ENCODE measurements at regions not wholly inside any gene's neighbourhood (a gene's known extent, or its start where the extent isn't known, plus 50 kb on each side); places are given as distances from the start of the nearest gene placed in this dataset.

- TF ChIP-seq POLR2AphosphoS5 (IDR thresholded peaks at IDR 0.05; ENCODE audit: low read depth, low read length) (no peak), EZH2 (IDR thresholded peaks at IDR 0.05) (no peak), EZH2phosphoT487 (IDR thresholded peaks at IDR 0.05; ENCODE audit: borderline replicate concordance) (no peak)
These were observed 267.5 kb upstream of the SP4 start for GRCh38 chr7:21160401-21160800.

All from HCT116 (cell line).